K562 (cell line): ENCODE measurements at regions not wholly inside any gene's neighbourhood (a gene's known extent, or its start where the extent isn't known, plus 50 kb on each side); places are given as distances from the start of the nearest gene placed in this dataset.

ENCODE experiments used
- ATF6 ChIP-seq: sonication (generic); formaldehyde crosslinking; IDR thresholded peaks from 2 replicates; pipeline ENCODE4 v1.4.0; 2020; ENCODE audit warnings: mild to moderate bottlenecking, missing genetic modification reagents
- CTCF ChIP-seq, 3 experiments: IDR thresholded peaks in 2 of 3; conservative IDR thresholded peaks in 1 of 3; 2 replicates each; pipeline ENCODE4 v1.5.1; 2011 to 2012; ENCODE audit warnings: low read length in 3 of 3, mild to moderate bottlenecking in 3 of 3, control low read depth in 2 of 3, improper control_type of control experiment in 1 of 3, inconsistent platforms in 1 of 3, low read depth in 1 of 3, mixed read lengths in 1 of 3, moderate library complexity in 1 of 3; ENCODE audit not compliant: insufficient read depth in 2 of 3

GRCh38 chr10:131000244-131000643 is 311.3 kb downstream of the TCERG1L start:
- no peak for TF ChIP-seq CTCF (IDR thresholded peaks at IDR 0.05 in 2 of 3, conservative IDR thresholded peaks at IDR 0.05 in 1 of 3; ENCODE audit: insufficient read depth in 2 of 3, low read depth in 1 of 3, low read length in 3 of 3)
- no peak for TF ChIP-seq ATF6 (CRISPR knock-in tag)
